ENCODE measurements at regions not wholly inside any gene's neighbourhood (a gene's known extent, or its start where the extent isn't known, plus 50 kb on each side); places are given as distances from the start of the nearest gene placed in this dataset.

GRCh38 chr3:40992023-40992422, 207.3 kb upstream of the CTNNB1 start:
- in situ Hi-C loops (cut with MboI) = no loop called here
- H3K79me2 ChIP-seq (ENCODE audit: insufficient read depth) = no peaks in the 10 kb centered on the region
- H3F3A ChIP-seq (ENCODE audit: insufficient read depth) = no peaks in the 10 kb centered on the region
- no peak overlapping the region for H3K9ac ChIP-seq
- H3K9me3 ChIP-seq (ENCODE audit: low read depth) = no peaks in the 10 kb centered on the region
- TF ChIP-seq EZH2phosphoT487 (IDR thresholded peaks at IDR 0.05; ENCODE audit: insufficient read depth, low read depth) = no peak
- TF ChIP-seq EZH2 (IDR thresholded peaks at IDR 0.05; ENCODE audit: insufficient read depth, poor library complexity, severe bottlenecking) = no peak
- DNase-seq = no peak
- no peak overlapping the region for H2AFZ ChIP-seq
- H3K27ac ChIP-seq = no peak overlapping the region
- H3K4me1 ChIP-seq (ENCODE audit: insufficient read depth) = no peaks in the 10 kb centered on the region
- no peak overlapping the region for H3K4me2 ChIP-seq (ENCODE audit: unreplicated experiment)
- no peaks in the 10 kb centered on the region for H3K9me2 ChIP-seq (ENCODE audit: insufficient read depth)
- H3K27me3 ChIP-seq (replicated peaks; ENCODE audit: insufficient read depth) = no peaks in the 10 kb centered on the region
- no peaks in the 10 kb centered on the region for H4K20me1 ChIP-seq (ENCODE audit: insufficient read depth)
- H3K4me3 ChIP-seq = no peak overlapping the region
- no peaks in the 10 kb centered on the region for H3K36me3 ChIP-seq (ENCODE audit: low read depth)

DNA sequence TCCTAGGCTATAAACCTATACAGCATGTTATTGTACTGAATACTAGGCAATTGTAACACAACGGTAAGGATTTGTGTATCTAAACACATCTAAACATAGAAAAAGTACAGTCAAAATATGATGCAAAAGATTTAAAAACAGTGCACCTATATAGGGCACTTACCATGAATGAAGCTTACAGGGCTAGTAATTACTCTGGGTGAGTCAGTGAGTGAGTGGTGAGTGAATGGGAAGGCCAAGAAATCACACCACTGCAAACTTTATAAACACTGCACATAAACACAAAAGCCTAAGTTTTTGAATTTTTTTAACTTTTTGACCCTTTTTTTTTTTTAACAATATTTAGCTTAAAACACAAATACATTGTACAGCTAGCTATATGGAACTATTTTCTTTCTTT, 204.7 kb upstream of the CTNNB1 start:
- in situ Hi-C loops (cut with MboI) = no loop called here
- H3K4me3 ChIP-seq = no peak overlapping the region
- 58 to 60% methylated on average over 1 of the region's 1 CpG for WGBS, 2 experiments (ENCODE audit: low coverage in 1 of 2, low lambda C conversion rate in 2 of 2, missing lambda C conversion rate in 2 of 2)
- no peaks in the 10 kb centered on the region for H3K4me1 ChIP-seq (ENCODE audit: insufficient read depth)
- no peak overlapping the region for H2AFZ ChIP-seq
- H3F3A ChIP-seq (ENCODE audit: insufficient read depth) = no peaks in the 10 kb centered on the region
- DNase-seq = peak; percentile 36
- H3K9me3 ChIP-seq (ENCODE audit: low read depth) = no peaks in the 10 kb centered on the region
- H3K36me3 ChIP-seq (ENCODE audit: low read depth) = no peaks in the 10 kb centered on the region
- no peaks in the 10 kb centered on the region for H3K9me2 ChIP-seq (ENCODE audit: insufficient read depth)
- H3K4me2 ChIP-seq (ENCODE audit: unreplicated experiment) = no peak overlapping the region
- H3K27ac ChIP-seq = no peak overlapping the region
- no peak overlapping the region for H3K9ac ChIP-seq
- no peaks in the 10 kb centered on the region for H3K27me3 ChIP-seq (replicated peaks; ENCODE audit: insufficient read depth)
- TF ChIP-seq EZH2phosphoT487 (IDR thresholded peaks at IDR 0.05; ENCODE audit: insufficient read depth, low read depth) (no peak), EZH2 (IDR thresholded peaks at IDR 0.05; ENCODE audit: insufficient read depth, poor library complexity, severe bottlenecking) (no peak)
- H4K20me1 ChIP-seq (ENCODE audit: insufficient read depth) = no peaks in the 10 kb centered on the region
- no peaks in the 10 kb centered on the region for H3K79me2 ChIP-seq (ENCODE audit: insufficient read depth)

- DNase-seq = no peak
- TF ChIP-seq EZH2 (IDR thresholded peaks at IDR 0.05; ENCODE audit: insufficient read depth, poor library complexity, severe bottlenecking) (no peak), EZH2phosphoT487 (IDR thresholded peaks at IDR 0.05; ENCODE audit: insufficient read depth, low read depth) (no peak)
- Histone ChIP-seq H3K27me3 (replicated peaks; ENCODE audit: insufficient read depth) (no peaks in the 10 kb centered on the region), H3K4me2 (ENCODE audit: unreplicated experiment) (no peak overlapping the region), H3K9me3 (ENCODE audit: low read depth) (no peaks in the 10 kb centered on the region), H3K79me2 (ENCODE audit: insufficient read depth) (no peaks in the 10 kb centered on the region), H3K9me2 (ENCODE audit: insufficient read depth) (no peaks in the 10 kb centered on the region), H3K9ac (no peak overlapping the region), H3K27ac (no peak overlapping the region), H3K4me3 (no peak overlapping the region), H3K36me3 (ENCODE audit: low read depth) (no peaks in the 10 kb centered on the region), H3F3A (ENCODE audit: insufficient read depth) (no peaks in the 10 kb centered on the region), H2AFZ (no peak overlapping the region), H4K20me1 (ENCODE audit: insufficient read depth) (no peaks in the 10 kb centered on the region), H3K4me1 (ENCODE audit: insufficient read depth) (no peaks in the 10 kb centered on the region)
- 79 to 88% methylated on average over 2 of the region's 2 CpGs for WGBS, 2 experiments (ENCODE audit: low coverage in 1 of 2, low lambda C conversion rate in 2 of 2, missing lambda C conversion rate in 2 of 2)
- in situ Hi-C loops (cut with MboI) = no loop called here
Observed at GRCh38 chr3:40995271-40995670, 204.0 kb upstream of the CTNNB1 start.

DNA sequence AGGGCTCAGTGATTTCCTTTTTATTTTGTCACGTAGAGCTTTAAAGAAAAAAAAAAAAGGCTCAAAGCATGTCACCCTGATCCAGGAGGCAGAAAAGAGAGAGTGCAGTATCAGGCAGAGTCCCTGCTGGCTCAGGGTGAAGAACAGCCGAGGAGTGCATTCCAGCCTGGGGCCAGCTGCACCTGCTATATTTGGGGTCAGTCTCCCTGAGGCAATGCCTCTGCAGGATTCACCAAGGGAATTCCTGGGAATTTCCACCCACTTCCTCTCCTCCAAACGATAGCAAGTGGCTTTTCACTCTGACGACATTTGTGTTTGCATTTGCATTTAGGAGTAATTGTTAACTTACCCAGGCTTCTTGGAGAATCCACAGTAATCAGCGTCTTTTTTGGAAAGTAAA, 202.9 kb upstream of the CTNNB1 start:
- TF ChIP-seq EZH2phosphoT487 (IDR thresholded peaks at IDR 0.05; ENCODE audit: insufficient read depth, low read depth) = no peak
- no peak for TF ChIP-seq EZH2 (IDR thresholded peaks at IDR 0.05; ENCODE audit: insufficient read depth, poor library complexity, severe bottlenecking)
- no peak overlapping the region for H3K27ac ChIP-seq
- in situ Hi-C loops (cut with MboI) = no loop called here
- H3K9ac ChIP-seq = no peak overlapping the region
- H2AFZ ChIP-seq = no peak overlapping the region
- no peaks in the 10 kb centered on the region for H4K20me1 ChIP-seq (ENCODE audit: insufficient read depth)
- 54 to 58% methylated on average over 5 of the region's 5 CpGs for WGBS, 2 experiments (ENCODE audit: low coverage in 1 of 2, low lambda C conversion rate in 2 of 2, missing lambda C conversion rate in 2 of 2)
- H3K79me2 ChIP-seq (ENCODE audit: insufficient read depth) = no peaks in the 10 kb centered on the region
- no peaks in the 10 kb centered on the region for H3K9me2 ChIP-seq (ENCODE audit: insufficient read depth)
- H3K4me1 ChIP-seq (ENCODE audit: insufficient read depth) = no peaks in the 10 kb centered on the region
- no peaks in the 10 kb centered on the region for H3F3A ChIP-seq (ENCODE audit: insufficient read depth)
- H3K4me3 ChIP-seq = no peak overlapping the region
- DNase-seq = no peak
- H3K36me3 ChIP-seq (ENCODE audit: low read depth) = no peaks in the 10 kb centered on the region
- H3K9me3 ChIP-seq (ENCODE audit: low read depth) = no peaks in the 10 kb centered on the region
- H3K4me2 ChIP-seq (ENCODE audit: unreplicated experiment) = no peak overlapping the region
- no peaks in the 10 kb centered on the region for H3K27me3 ChIP-seq (replicated peaks; ENCODE audit: insufficient read depth)
